Esophagus muscularis mucosa (tissue), 3 donors: ENCODE measurements at regions not wholly inside any gene's neighbourhood (a gene's known extent, or its start where the extent isn't known, plus 50 kb on each side); places are given as distances from the start of the nearest gene placed in this dataset.

Source experiments
- EP300 ChIP-seq: sonication (generic); formaldehyde crosslinking; IDR thresholded peaks from one replicate; pipeline ENCODE4 v1.6.1; 2017; ENCODE audit warnings: antibody characterized with exemption
- TF ChIP-seq, protein P1 (sequence below), 3 experiments: fragments of 200-600 bp in 2 of 3; fragments of 450-650 bp in 1 of 3; sonication (generic) in 2 of 3; IDR thresholded peaks; one replicate each; pipeline ENCODE4 v1.5.1; 2017 to 2019; ENCODE audit warnings: antibody characterized with exemption in 3 of 3, mild to moderate bottlenecking in 2 of 3, moderate library complexity in 1 of 3

- TF ChIP-seq EP300 = no peak
- TF ChIP-seq, protein P1, sequence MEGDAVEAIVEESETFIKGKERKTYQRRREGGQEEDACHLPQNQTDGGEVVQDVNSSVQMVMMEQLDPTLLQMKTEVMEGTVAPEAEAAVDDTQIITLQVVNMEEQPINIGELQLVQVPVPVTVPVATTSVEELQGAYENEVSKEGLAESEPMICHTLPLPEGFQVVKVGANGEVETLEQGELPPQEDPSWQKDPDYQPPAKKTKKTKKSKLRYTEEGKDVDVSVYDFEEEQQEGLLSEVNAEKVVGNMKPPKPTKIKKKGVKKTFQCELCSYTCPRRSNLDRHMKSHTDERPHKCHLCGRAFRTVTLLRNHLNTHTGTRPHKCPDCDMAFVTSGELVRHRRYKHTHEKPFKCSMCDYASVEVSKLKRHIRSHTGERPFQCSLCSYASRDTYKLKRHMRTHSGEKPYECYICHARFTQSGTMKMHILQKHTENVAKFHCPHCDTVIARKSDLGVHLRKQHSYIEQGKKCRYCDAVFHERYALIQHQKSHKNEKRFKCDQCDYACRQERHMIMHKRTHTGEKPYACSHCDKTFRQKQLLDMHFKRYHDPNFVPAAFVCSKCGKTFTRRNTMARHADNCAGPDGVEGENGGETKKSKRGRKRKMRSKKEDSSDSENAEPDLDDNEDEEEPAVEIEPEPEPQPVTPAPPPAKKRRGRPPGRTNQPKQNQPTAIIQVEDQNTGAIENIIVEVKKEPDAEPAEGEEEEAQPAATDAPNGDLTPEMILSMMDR (IDR thresholded peaks at IDR 0.05) = no peak
Observed at GRCh38 chr3:159265705-159266104, 463.9 kb downstream of the MFSD1 start.
